ENCODE measurements at regions not wholly inside any gene's neighbourhood (a gene's known extent, or its start where the extent isn't known, plus 50 kb on each side); places are given as distances from the start of the nearest gene placed in this dataset.

GRCh38 chr7:46661431-46661830 lies 740.4 kb upstream of the IGFBP3 start:
- WGBS (ENCODE audit: insufficient coverage) = no CpG with 5 or more reads among the region's 4 CpGs
- Histone ChIP-seq H3K4me3 (ENCODE audit: control insufficient read depth in 1 of 2, extremely low read depth in 1 of 2, low read length in 1 of 2) (no peak overlapping the region), H3K4me1 (ENCODE audit: control insufficient read depth in 1 of 2, extremely low read depth in 1 of 2, insufficient read depth in 2 of 2, low read length in 2 of 2) (no peaks in the 10 kb centered on the region), H3K36me3 (ENCODE audit: control insufficient read depth in 2 of 2, extremely low read depth in 1 of 2, insufficient read depth in 1 of 2, low read length in 1 of 2) (no peaks in the 10 kb centered on the region), H3K27ac (ENCODE audit: low read length) (no peak overlapping the region), H3K27me3 (replicated peaks in 1 of 2; ENCODE audit: control insufficient read depth in 2 of 2, extremely low read depth in 1 of 2, insufficient read depth in 2 of 2, low read length in 1 of 2) (no peaks in the 10 kb centered on the region), H3K9me3 (no peaks in the 10 kb centered on the region)
- DNase-seq = no peak
- ChIA-PET POLR2A (no interaction called here), CTCF (no interaction called here)
- ATAC-seq (replicated peaks in 1 of 4) = no peak
- no peaks in the 10 kb centered on the region for H3K4me1 Mint-ChIP-seq
- no peak overlapping the region for H3K4me3 Mint-ChIP-seq
- no peak overlapping the region for H3K27ac Mint-ChIP-seq
- no peaks in the 10 kb centered on the region for H3K27me3 Mint-ChIP-seq
- H3K9me3 Mint-ChIP-seq = peaks cover 2 to 6% (median 3%) of the 10 kb centered on the region in 3 donors
- no peaks in the 10 kb centered on the region for H3K36me3 Mint-ChIP-seq

- Histone ChIP-seq H3K36me3 (ENCODE audit: control insufficient read depth in 2 of 2, extremely low read depth in 1 of 2, insufficient read depth in 1 of 2, low read length in 1 of 2) (no peaks in the 10 kb centered on the region), H3K4me1 (ENCODE audit: control insufficient read depth in 1 of 2, extremely low read depth in 1 of 2, insufficient read depth in 2 of 2, low read length in 2 of 2) (no peaks in the 10 kb centered on the region)
- POLR2A ChIA-PET = no interaction called here
Observed at GRCh38 chr7:46660402-46660980, 739.4 kb upstream of the IGFBP3 start.

GRCh38 chr7:46658281-46658680 lies 737.2 kb upstream of the IGFBP3 start:
- Mint-ChIP-seq H3K9me3 (peaks cover 0 to 11% (median 4%) of the 10 kb centered on the region in 3 donors), H3K27ac (no peak overlapping the region), H3K27me3 (no peaks in the 10 kb centered on the region), H3K4me1 (no peaks in the 10 kb centered on the region), H3K36me3 (no peaks in the 10 kb centered on the region), H3K4me3 (no peak overlapping the region)
- Histone ChIP-seq H3K4me1 (ENCODE audit: control insufficient read depth in 1 of 2, extremely low read depth in 1 of 2, insufficient read depth in 2 of 2, low read length in 2 of 2) (no peaks in the 10 kb centered on the region), H3K4me3 (ENCODE audit: control insufficient read depth in 1 of 2, extremely low read depth in 1 of 2, low read length in 1 of 2) (no peak overlapping the region), H3K9me3 (no peaks in the 10 kb centered on the region), H3K27me3 (replicated peaks in 1 of 2; ENCODE audit: control insufficient read depth in 2 of 2, extremely low read depth in 1 of 2, insufficient read depth in 2 of 2, low read length in 1 of 2) (no peaks in the 10 kb centered on the region), H3K36me3 (ENCODE audit: control insufficient read depth in 2 of 2, extremely low read depth in 1 of 2, insufficient read depth in 1 of 2, low read length in 1 of 2) (no peaks in the 10 kb centered on the region), H3K27ac (ENCODE audit: low read length) (no peak overlapping the region)
- DNase-seq (no peak), ATAC-seq (replicated peaks in 1 of 4) (no peak)
- no CpG with 5 or more reads among the region's 1 CpG for WGBS (ENCODE audit: insufficient coverage)
- POLR2A ChIA-PET = no interaction called here
- CTCF ChIA-PET = no interaction called here

More at GRCh38 chr7:46660402-46660980, 739.4 kb upstream of the IGFBP3 start:
- CTCF ChIA-PET = interaction anchor here in 1 of 2 donors (0.6 kb wide), 1 partner anchor 743 kb away, joined by 3 read pairs; no protein-coding TSS in a partner anchor
- H3K27ac Mint-ChIP-seq = no peak overlapping the region
- peaks cover 0 to 8% (median 4%) of the 10 kb centered on the region in 3 donors for H3K9me3 Mint-ChIP-seq
- WGBS (ENCODE audit: insufficient coverage) = 80% methylated on average over 1 of the region's 2 CpGs
- no peaks in the 10 kb centered on the region for H3K36me3 Mint-ChIP-seq
- no peaks in the 10 kb centered on the region for H3K27me3 Mint-ChIP-seq
- ATAC-seq (replicated peaks in 1 of 4) (no peak), DNase-seq (no peak)
- no peaks in the 10 kb centered on the region for H3K4me1 Mint-ChIP-seq
- Histone ChIP-seq H3K27ac (ENCODE audit: low read length) (no peak overlapping the region), H3K4me3 (ENCODE audit: control insufficient read depth in 1 of 2, extremely low read depth in 1 of 2, low read length in 1 of 2) (no peak overlapping the region), H3K27me3 (replicated peaks in 1 of 2; ENCODE audit: control insufficient read depth in 2 of 2, extremely low read depth in 1 of 2, insufficient read depth in 2 of 2, low read length in 1 of 2) (no peaks in the 10 kb centered on the region), H3K9me3 (no peaks in the 10 kb centered on the region)
- H3K4me3 Mint-ChIP-seq = no peak overlapping the region

- H3K27ac ChIP-seq (ENCODE audit: low read length) = no peak overlapping the region
- ATAC-seq (replicated peaks in 1 of 4) (no peak), DNase-seq (no peak)
- no peaks in the 10 kb centered on the region for H3K9me3 ChIP-seq
- Mint-ChIP-seq H3K4me3 (no peak overlapping the region), H3K27ac (no peak overlapping the region), H3K4me1 (no peaks in the 10 kb centered on the region), H3K36me3 (no peaks in the 10 kb centered on the region), H3K27me3 (no peaks in the 10 kb centered on the region), H3K9me3 (peaks cover 4 to 17% (median 8%) of the 10 kb centered on the region in 3 donors)
- ChIA-PET POLR2A (no interaction called here), CTCF (no interaction called here)
- H3K27me3 ChIP-seq (replicated peaks in 1 of 2; ENCODE audit: control insufficient read depth in 2 of 2, extremely low read depth in 1 of 2, insufficient read depth in 2 of 2, low read length in 1 of 2) = no peaks in the 10 kb centered on the region
- H3K4me1 ChIP-seq (ENCODE audit: control insufficient read depth in 1 of 2, extremely low read depth in 1 of 2, insufficient read depth in 2 of 2, low read length in 2 of 2) = no peaks in the 10 kb centered on the region
- H3K4me3 ChIP-seq (ENCODE audit: control insufficient read depth in 1 of 2, extremely low read depth in 1 of 2, low read length in 1 of 2) = no peak overlapping the region
- H3K36me3 ChIP-seq (ENCODE audit: control insufficient read depth in 2 of 2, extremely low read depth in 1 of 2, insufficient read depth in 1 of 2, low read length in 1 of 2) = no peaks in the 10 kb centered on the region
- no CpG with 5 or more reads among the region's 1 CpG for WGBS (ENCODE audit: insufficient coverage)
Observed at GRCh38 chr7:46654546-46655443, 733.7 kb upstream of the IGFBP3 start.

GRCh38 chr7:46653848-46654247 lies 732.8 kb upstream of the IGFBP3 start:
- Histone ChIP-seq H3K36me3 (ENCODE audit: control insufficient read depth in 2 of 2, extremely low read depth in 1 of 2, insufficient read depth in 1 of 2, low read length in 1 of 2) (no peaks in the 10 kb centered on the region), H3K4me3 (ENCODE audit: control insufficient read depth in 1 of 2, extremely low read depth in 1 of 2, low read length in 1 of 2) (no peak overlapping the region), H3K27ac (ENCODE audit: low read length) (no peak overlapping the region), H3K4me1 (ENCODE audit: control insufficient read depth in 1 of 2, extremely low read depth in 1 of 2, insufficient read depth in 2 of 2, low read length in 2 of 2) (no peaks in the 10 kb centered on the region), H3K9me3 (no peaks in the 10 kb centered on the region), H3K27me3 (replicated peaks in 1 of 2; ENCODE audit: control insufficient read depth in 2 of 2, extremely low read depth in 1 of 2, insufficient read depth in 2 of 2, low read length in 1 of 2) (no peaks in the 10 kb centered on the region)
- no peaks in the 10 kb centered on the region for H3K27me3 Mint-ChIP-seq
- POLR2A ChIA-PET = no interaction called here
- no peak for DNase-seq
- no peaks in the 10 kb centered on the region for H3K4me1 Mint-ChIP-seq
- no CpG with 5 or more reads among the region's 2 CpGs for WGBS (ENCODE audit: insufficient coverage)
- H3K36me3 Mint-ChIP-seq = no peaks in the 10 kb centered on the region
- peaks cover 4 to 19% (median 9%) of the 10 kb centered on the region in 3 donors for H3K9me3 Mint-ChIP-seq
- no peak overlapping the region for H3K4me3 Mint-ChIP-seq
- no peak for ATAC-seq (replicated peaks in 1 of 4)
- no peak overlapping the region for H3K27ac Mint-ChIP-seq
- CTCF ChIA-PET = no interaction called here

GRCh38 chr7:46652317-46652716 lies 731.2 kb upstream of the IGFBP3 start:
- POLR2A ChIA-PET = no interaction called here
- no peaks in the 10 kb centered on the region for H3K36me3 Mint-ChIP-seq

More at GRCh38 chr7:46652317-46652716, 731.2 kb upstream of the IGFBP3 start:
- Histone ChIP-seq H3K4me3 (ENCODE audit: control insufficient read depth in 1 of 2, extremely low read depth in 1 of 2, low read length in 1 of 2) (no peak overlapping the region), H3K27ac (ENCODE audit: low read length) (no peak overlapping the region), H3K36me3 (ENCODE audit: control insufficient read depth in 2 of 2, extremely low read depth in 1 of 2, insufficient read depth in 1 of 2, low read length in 1 of 2) (no peaks in the 10 kb centered on the region), H3K27me3 (replicated peaks in 1 of 2; ENCODE audit: control insufficient read depth in 2 of 2, extremely low read depth in 1 of 2, insufficient read depth in 2 of 2, low read length in 1 of 2) (no peaks in the 10 kb centered on the region), H3K9me3 (no peaks in the 10 kb centered on the region), H3K4me1 (ENCODE audit: control insufficient read depth in 1 of 2, extremely low read depth in 1 of 2, insufficient read depth in 2 of 2, low read length in 2 of 2) (no peaks in the 10 kb centered on the region)
- ATAC-seq (replicated peaks in 1 of 4) = no peak
- no peaks in the 10 kb centered on the region for H3K27me3 Mint-ChIP-seq
- H3K9me3 Mint-ChIP-seq = peaks cover 4 to 24% (median 8%) of the 10 kb centered on the region in 3 donors
- no peak overlapping the region for H3K4me3 Mint-ChIP-seq
- H3K4me1 Mint-ChIP-seq = no peaks in the 10 kb centered on the region
- CTCF ChIA-PET = no interaction called here
- 57% methylated on average over 1 of the region's 4 CpGs for WGBS (ENCODE audit: insufficient coverage)
- no peak overlapping the region for H3K27ac Mint-ChIP-seq
- DNase-seq = no peak

Data from T-cell (primary cell).